ENCODE measurements at regions not wholly inside any gene's neighbourhood (a gene's known extent, or its start where the extent isn't known, plus 50 kb on each side); places are given as distances from the start of the nearest gene placed in this dataset.

- DNase-seq (ENCODE audit: low read depth) = no peak
- TF ChIP-seq CTCF (IDR thresholded peaks at IDR 0.05; ENCODE audit: control insufficient read depth, insufficient read depth, low read depth, low read length, missing control alignments) = no peak
- H3K4me3 ChIP-seq (ENCODE audit: control insufficient read depth, low read depth, low read length) = no peak overlapping the region
Observed at GRCh38 chr9:73742412-73742811, 590.7 kb downstream of the ANXA1 start.

- TF ChIP-seq CTCF (IDR thresholded peaks at IDR 0.05; ENCODE audit: control insufficient read depth, insufficient read depth, low read depth, low read length, missing control alignments) = no peak
- no peak overlapping the region for H3K4me3 ChIP-seq (ENCODE audit: control insufficient read depth, low read depth, low read length)
Observed at GRCh38 chr9:73743826-73744225, 592.2 kb downstream of the ANXA1 start.

GRCh38 chr9:73745598-73745997, 593.9 kb downstream of the ANXA1 start:
- H3K4me3 ChIP-seq (ENCODE audit: control insufficient read depth, low read depth, low read length) = no peak overlapping the region
- no peak for DNase-seq (ENCODE audit: low read depth)
- no peak for TF ChIP-seq CTCF (IDR thresholded peaks at IDR 0.05; ENCODE audit: control insufficient read depth, insufficient read depth, low read depth, low read length, missing control alignments)

More at GRCh38 chr9:73743826-73744225, 592.2 kb downstream of the ANXA1 start:
- no peak for DNase-seq (ENCODE audit: low read depth)

- H3K4me3 ChIP-seq (ENCODE audit: control insufficient read depth, low read depth, low read length) = no peak overlapping the region
- DNase-seq (ENCODE audit: low read depth) = no peak
- no peak for TF ChIP-seq CTCF (IDR thresholded peaks at IDR 0.05; ENCODE audit: control insufficient read depth, insufficient read depth, low read depth, low read length, missing control alignments)
Observed at GRCh38 chr9:73753171-73753570, 601.5 kb downstream of the ANXA1 start.

GRCh38 chr9:73761905-73762304, 610.2 kb downstream of the ANXA1 start:
- no peak overlapping the region for H3K4me3 ChIP-seq (ENCODE audit: control insufficient read depth, low read depth, low read length)
- DNase-seq (ENCODE audit: low read depth) = no peak
- TF ChIP-seq CTCF (IDR thresholded peaks at IDR 0.05; ENCODE audit: control insufficient read depth, insufficient read depth, low read depth, low read length, missing control alignments) = no peak

GRCh38 chr9:73773896-73774295, 622.2 kb downstream of the ANXA1 start:
- no peak for DNase-seq (ENCODE audit: low read depth)
- H3K4me3 ChIP-seq (ENCODE audit: control insufficient read depth, low read depth, low read length) = no peak overlapping the region
- no peak for TF ChIP-seq CTCF (IDR thresholded peaks at IDR 0.05; ENCODE audit: control insufficient read depth, insufficient read depth, low read depth, low read length, missing control alignments)

- DNase-seq (ENCODE audit: low read depth) = no peak
- no peak for TF ChIP-seq CTCF (IDR thresholded peaks at IDR 0.05; ENCODE audit: control insufficient read depth, insufficient read depth, low read depth, low read length, missing control alignments)
- H3K4me3 ChIP-seq (ENCODE audit: control insufficient read depth, low read depth, low read length) = no peak overlapping the region
Observed at GRCh38 chr9:73775757-73776156, 624.1 kb downstream of the ANXA1 start.

All from AG09309 (cell line).